GM19351 (cell line): ENCODE measurements at regions not wholly inside any gene's neighbourhood (a gene's known extent, or its start where the extent isn't known, plus 50 kb on each side); places are given as distances from the start of the nearest gene placed in this dataset.

Experiments used
- ATAC-seq: cut with Tn5 transposase; IDR thresholded peaks from one replicate; pipeline ENCODE4 v1.9.1; 2021; ENCODE audit warnings: mild to moderate bottlenecking, moderate library complexity; ENCODE audit not compliant: unreplicated experiment

- no peak for ATAC-seq
Measured at GRCh38 chr6:126091466-126091865, 105.1 kb downstream of the TRMT11 start.

GRCh38 chr6:126093108-126093507 is 106.8 kb downstream of the TRMT11 start:
- ATAC-seq = no peak

- no peak for ATAC-seq
Measured at GRCh38 chr6:126094411-126094810, 108.1 kb downstream of the TRMT11 start.

- ATAC-seq = no peak
Measured at GRCh38 chr6:126100386-126100785, 114.0 kb downstream of the TRMT11 start.

GRCh38 chr6:126102358-126102757 is 116.0 kb downstream of the TRMT11 start:
- ATAC-seq = no peak

- no peak for ATAC-seq
Measured at GRCh38 chr6:126103993-126104392, 117.7 kb downstream of the TRMT11 start.

- ATAC-seq = no peak
Measured at GRCh38 chr6:126107475-126108166, 121.3 kb downstream of the TRMT11 start.

GRCh38 chr6:126110512-126111270 is 124.4 kb downstream of the TRMT11 start:
- ATAC-seq = no peak

- ATAC-seq = no peak
Measured at GRCh38 chr6:126111327-126111726, 125.0 kb downstream of the TRMT11 start.

GRCh38 chr6:126112171-126112632 is 125.9 kb downstream of the TRMT11 start:
- ATAC-seq = no peak

- ATAC-seq = peak; percentile 55
Measured at GRCh38 chr6:126113261-126113660, 126.9 kb downstream of the TRMT11 start.

- ATAC-seq = no peak
Measured at GRCh38 chr6:126117251-126117650, 130.9 kb downstream of the TRMT11 start.

- no peak for ATAC-seq
Measured at GRCh38 chr6:126118058-126118755, 131.9 kb downstream of the TRMT11 start.

GRCh38 chr6:126118936-126119335 is 132.6 kb downstream of the TRMT11 start:
- ATAC-seq = no peak

- no peak for ATAC-seq
Measured at GRCh38 chr6:126123226-126123625, 136.9 kb downstream of the TRMT11 start.

GRCh38 chr6:126127659-126128058 is 141.3 kb downstream of the TRMT11 start:
- ATAC-seq = no peak

- no peak for ATAC-seq
Measured at GRCh38 chr6:126131246-126131645, 144.9 kb downstream of the TRMT11 start.

GRCh38 chr6:126133984-126134383 is 147.6 kb downstream of the TRMT11 start:
- ATAC-seq = no peak

GRCh38 chr6:126134491-126134890 is 148.2 kb downstream of the TRMT11 start:
- no peak for ATAC-seq

GRCh38 chr6:126140015-126140414 is 153.7 kb downstream of the TRMT11 start:
- ATAC-seq = no peak

- no peak for ATAC-seq
Measured at GRCh38 chr6:126143761-126144251, 157.5 kb downstream of the TRMT11 start.
